DMS 273 (cell line): ENCODE measurements at regions not wholly inside any gene's neighbourhood (a gene's known extent, or its start where the extent isn't known, plus 50 kb on each side); places are given as distances from the start of the nearest gene placed in this dataset.

Experiments
- DNase-seq: peaks from one replicate; lab custom pipeline; 2025; ENCODE audit not compliant: unreplicated experiment; lab: John Stamatoyannopoulos, UW

DNA sequence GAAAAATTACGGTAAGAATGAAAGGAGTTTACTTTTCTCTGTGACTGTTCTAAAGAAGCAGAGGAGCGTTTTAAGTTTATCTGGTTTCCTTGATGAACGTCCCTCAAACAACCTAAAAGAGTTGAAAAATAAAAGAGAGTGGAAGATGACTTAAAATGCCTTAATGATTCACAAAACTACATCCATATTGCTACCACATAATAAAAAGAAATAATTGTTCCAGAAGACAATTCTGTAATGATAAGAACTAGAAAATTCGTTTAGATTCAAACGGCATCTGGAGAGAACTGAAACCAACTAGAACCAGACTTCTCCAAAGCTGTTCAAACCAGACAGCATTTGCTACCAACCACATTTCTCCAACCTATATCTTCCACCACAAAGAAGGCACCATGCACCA lies 68.1 kb downstream of the TEKT4 start:
- no peak for DNase-seq

DNA sequence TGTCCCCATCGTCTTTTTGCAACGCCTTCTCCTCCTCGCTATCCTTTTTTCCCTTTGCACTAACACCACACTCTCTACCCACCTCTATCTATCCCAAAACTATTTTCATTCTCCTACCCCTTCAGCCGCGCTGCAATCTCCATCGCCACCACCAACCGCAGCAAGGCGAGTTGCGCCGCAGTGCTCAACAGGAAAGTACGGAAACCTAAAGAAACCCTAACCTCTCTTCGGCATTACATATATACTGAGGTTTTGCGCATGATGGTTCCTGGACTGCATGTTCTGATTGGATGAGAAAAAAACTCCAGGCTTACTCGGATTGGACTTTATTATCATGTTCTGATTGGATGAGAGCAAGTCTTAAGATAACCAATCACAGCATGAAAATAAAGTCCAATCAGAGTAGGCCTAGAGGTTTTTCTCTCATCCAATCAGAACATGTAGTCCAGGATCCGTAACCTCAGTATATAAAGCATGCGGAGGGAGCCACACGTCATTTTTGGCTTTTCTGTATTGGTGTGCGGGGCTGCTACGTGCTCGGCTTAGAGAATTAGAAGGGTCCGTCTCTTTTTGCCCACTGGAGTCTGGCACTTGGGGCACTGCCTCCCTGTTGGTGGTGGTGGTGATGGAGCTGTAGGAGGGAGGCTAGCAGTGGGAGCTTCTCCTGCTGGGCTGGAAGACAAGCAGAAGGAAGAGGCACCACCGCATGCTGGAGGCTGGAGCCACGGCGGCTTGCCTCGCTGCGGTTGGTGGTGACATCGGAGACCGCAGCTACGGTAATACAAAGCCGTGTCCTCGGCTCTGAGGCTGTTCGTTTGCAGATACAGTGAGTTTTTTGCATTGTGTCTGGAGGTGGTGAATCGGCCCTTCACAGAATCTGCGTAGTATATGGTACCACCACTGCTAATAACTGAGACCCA lies 76.1 kb downstream of the TEKT4 start:
- DNase-seq, result no peak

DNA sequence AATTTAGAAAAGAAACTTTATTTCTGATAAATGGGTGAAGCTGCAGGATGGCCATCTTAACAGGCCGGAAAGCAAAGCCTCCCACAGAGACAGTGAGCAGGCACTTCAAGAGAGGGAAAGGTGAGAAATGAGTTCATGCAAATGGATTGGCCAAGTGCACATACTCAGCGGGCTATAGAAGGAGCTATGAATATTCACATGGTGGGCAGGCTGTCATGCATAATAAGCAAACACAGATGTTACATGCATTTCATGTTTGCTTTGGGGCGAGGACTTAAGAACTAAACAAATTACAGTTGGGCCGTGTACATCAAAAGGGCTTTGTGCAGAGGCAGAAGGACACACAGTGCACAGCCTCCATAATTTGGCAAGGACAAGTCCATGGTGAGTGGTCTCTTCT lies 69.8 kb upstream of the MAL start:
- DNase-seq, result peak; percentile 12

DNA sequence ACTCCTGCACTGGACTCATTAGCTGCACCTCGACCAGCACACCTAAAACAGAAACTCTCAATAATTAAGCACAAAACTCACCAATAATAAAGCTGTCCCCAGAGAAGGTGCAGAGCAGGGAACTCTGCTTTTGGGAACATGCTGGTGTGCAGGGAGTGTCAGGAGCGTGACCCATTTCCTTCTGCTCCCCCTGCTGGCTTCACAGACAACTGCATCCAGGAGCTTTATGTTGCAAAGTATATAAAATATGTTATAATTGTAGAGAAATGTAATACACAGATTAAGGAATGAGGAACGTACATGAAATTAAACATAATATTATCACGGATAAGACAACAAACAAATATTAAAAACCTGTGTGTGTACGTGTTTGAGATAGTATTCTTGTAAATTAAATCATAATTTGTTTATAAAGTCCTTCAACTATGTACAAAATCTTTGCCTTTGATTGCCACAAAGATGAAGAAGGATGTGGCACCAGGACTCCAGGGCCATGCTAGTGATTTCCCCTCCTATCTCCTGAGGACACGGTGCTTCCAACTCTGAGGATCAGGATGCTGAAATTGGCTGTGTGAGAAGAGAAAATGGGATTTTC lies 68.6 kb upstream of the MAL start:
- peak; percentile 76 for DNase-seq

DNA sequence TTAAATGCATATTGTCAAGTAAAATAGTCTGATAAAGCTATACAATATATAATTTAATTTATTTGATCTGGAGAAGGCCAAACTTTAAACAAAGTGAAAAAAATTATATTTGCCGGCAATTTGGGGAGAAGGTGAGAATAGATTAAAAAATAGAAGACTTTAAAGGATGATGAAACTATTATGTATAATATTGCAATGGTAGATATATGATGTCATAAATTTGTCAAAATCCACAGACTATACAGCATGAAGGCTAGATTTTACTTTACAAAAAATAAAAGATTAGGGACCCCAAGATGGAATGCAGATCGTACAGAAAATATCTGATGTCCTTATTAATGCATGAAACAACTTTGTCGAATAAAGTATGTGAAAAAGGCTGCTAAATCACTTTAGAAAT lies 67.3 kb upstream of the MAL start:
- no peak for DNase-seq

DNA sequence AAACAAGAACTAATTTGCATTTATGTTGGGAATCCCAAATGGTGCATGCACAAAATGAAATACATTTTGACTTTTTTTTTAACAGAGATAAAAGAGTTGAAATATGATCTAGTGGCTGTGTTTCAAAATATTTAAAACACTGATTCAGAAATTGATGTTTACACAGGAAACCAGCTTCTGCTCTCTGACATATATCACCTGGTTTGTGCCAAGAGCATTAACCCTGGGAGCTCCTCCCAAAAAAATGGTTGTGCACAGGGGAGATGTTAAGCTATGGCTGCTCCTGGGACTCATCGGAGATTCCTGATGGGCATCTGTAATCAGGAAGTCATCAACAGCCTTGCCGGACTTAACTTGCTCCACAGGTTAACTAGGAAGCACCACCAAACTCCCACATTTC lies 65.2 kb upstream of the MAL start:
- no peak for DNase-seq

DNA sequence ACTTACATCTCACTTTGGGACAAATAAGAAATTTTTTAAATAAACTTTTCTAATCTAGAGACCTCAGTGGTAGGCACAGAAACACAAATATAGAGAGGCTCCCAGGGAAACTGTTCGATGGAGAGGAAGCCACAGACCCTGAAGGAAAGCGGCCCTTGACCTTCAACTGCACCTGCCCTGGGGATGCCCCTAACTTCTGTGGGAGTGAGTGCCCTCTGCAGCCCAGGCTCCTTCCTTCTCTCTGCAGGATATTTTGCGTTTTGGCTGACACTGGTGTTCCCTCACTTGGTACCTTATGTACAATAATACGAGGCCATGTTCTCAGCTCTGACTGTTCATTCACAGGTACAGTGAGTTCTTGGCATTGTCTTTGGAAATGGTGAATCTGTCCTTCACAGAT lies 64.8 kb upstream of the MAL start:
- DNase-seq, result no peak

DNA sequence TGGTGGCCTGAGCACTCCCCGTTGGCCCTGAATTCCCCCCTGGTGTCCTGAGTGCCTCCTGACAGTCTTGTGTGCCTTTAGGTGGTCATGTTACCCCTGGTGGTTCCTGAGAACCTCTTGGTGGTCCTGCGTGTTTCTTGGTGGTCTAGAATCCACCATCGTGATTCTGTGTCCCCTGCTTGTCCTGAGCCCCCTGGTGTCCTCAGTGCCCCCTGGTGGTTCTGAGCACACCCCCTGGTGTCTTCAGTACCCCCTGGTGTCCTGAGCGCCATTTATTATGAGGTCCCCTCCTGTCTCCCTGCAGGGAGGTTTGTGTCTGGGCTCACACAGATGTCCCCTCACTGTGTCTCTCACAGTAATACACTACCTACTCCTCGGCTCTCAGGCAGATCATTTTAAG lies 61.3 kb upstream of the MAL start:
- DNase-seq, result no peak

DNA sequence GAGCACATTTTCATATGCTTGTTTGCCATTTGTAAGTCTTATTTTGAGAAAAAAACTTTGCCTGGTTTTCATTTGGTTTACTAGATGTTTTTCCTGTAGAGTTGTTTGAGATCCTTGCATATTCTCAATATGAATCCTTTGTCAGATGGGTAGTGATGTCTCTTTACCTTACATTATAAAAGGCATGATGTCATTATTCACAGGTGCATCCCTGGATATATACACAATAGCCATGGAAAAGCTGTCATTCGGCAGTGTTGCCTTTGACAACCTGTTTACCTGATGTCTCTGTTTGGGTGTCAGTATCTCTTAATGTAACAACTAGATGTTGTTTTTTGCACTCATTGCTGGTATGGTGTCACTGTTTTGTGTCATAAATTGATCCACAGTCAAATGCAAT lies 58.8 kb upstream of the MAL start:
- no peak for DNase-seq

DNA sequence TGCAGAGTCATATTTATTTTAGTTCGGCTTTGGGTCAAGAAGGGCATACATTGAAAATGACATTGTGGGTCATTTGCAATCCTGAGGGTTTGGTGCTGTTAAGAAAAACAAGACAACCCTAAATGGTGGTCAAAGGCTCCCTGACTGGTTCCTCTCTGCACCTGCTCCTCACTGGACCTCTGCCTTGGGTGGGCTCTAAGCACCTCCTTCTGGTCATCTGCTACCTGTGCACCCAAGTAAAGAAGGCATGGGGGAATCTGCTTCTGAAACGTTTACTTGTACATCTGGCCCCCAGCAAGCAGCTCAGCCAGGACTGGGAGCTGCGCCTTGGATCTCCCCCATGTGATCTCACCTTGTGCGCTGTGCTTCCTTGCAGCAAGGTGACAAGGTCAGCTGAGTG lies 55.2 kb upstream of the MAL start:
- no peak for DNase-seq
